ENCODE measurements at regions not wholly inside any gene's neighbourhood (a gene's known extent, or its start where the extent isn't known, plus 50 kb on each side); places are given as distances from the start of the nearest gene placed in this dataset.

GRCh38 chr2:217016796-217017419 lies 157.0 kb upstream of the TNP1 start:
- ChIA-PET CTCF (interaction anchor here (0.6 kb wide), 1 partner anchor 334 kb away, joined by 4 read pairs; no protein-coding TSS in a partner anchor), POLR2A (ENCODE audit: unreplicated experiment) (no interaction called here)
- BruUV-seq (replicated peaks), result no TSS peak
- intact Hi-C loops (cut with micrococcal nuclease; ENCODE audit: unreplicated experiment), result no loop called here
- H3K79me2 ChIP-seq (ENCODE audit: low read depth), result no peaks in the 10 kb centered on the region
- H3K4me1 ChIP-seq (replicated peaks; ENCODE audit: insufficient read depth), result no peaks in the 10 kb centered on the region
- no peak for TF ChIP-seq CTCF (conservative IDR thresholded peaks at IDR 0.05)
- TF ChIP-seq EZH2 (IDR thresholded peaks at IDR 0.05; ENCODE audit: low read depth), result no peak
- H3K36me3 ChIP-seq (ENCODE audit: low read depth), result no peaks in the 10 kb centered on the region
- no peak overlapping the region for H3K4me3 ChIP-seq
- H3K27me3 ChIP-seq (ENCODE audit: insufficient read depth, low read depth), result no peaks in the 10 kb centered on the region
- no peak for DNase-seq
- no peak overlapping the region for H2AFZ ChIP-seq
- H3K9me2 ChIP-seq (ENCODE audit: insufficient read depth), result no peaks in the 10 kb centered on the region; the same call in 1 of the 2 replicates
- no peaks in the 10 kb centered on the region for H3K9me3 ChIP-seq (ENCODE audit: insufficient read depth, low read depth)
- no peak overlapping the region for H3K4me2 ChIP-seq
- no peaks in the 10 kb centered on the region for H4K20me1 ChIP-seq (ENCODE audit: insufficient read depth)
- H3F3A ChIP-seq (ENCODE audit: insufficient read depth, low read depth), result no peaks in the 10 kb centered on the region
- H3K27ac ChIP-seq, result no peak overlapping the region

GRCh38 chr2:217014328-217015105 lies 154.7 kb upstream of the TNP1 start:
- Histone ChIP-seq H3K27me3 (ENCODE audit: insufficient read depth, low read depth) (no peaks in the 10 kb centered on the region), H3K4me3 (no peak overlapping the region), H2AFZ (no peak overlapping the region), H3K79me2 (ENCODE audit: low read depth) (no peaks in the 10 kb centered on the region), H4K20me1 (ENCODE audit: insufficient read depth) (no peaks in the 10 kb centered on the region), H3K27ac (no peak overlapping the region), H3K4me1 (replicated peaks; ENCODE audit: insufficient read depth) (no peaks in the 10 kb centered on the region), H3F3A (ENCODE audit: insufficient read depth, low read depth) (no peaks in the 10 kb centered on the region), H3K36me3 (ENCODE audit: low read depth) (no peaks in the 10 kb centered on the region), H3K4me2 (no peak overlapping the region), H3K9me2 (ENCODE audit: insufficient read depth) (no peaks in the 10 kb centered on the region; the same call in 1 of the 2 replicates), H3K9me3 (ENCODE audit: insufficient read depth, low read depth) (no peaks in the 10 kb centered on the region)
- DNase-seq, result no peak
- ChIA-PET CTCF (no interaction called here), POLR2A (ENCODE audit: unreplicated experiment) (no interaction called here)
- no TSS peak for BruUV-seq (replicated peaks)
- TF ChIP-seq CTCF (conservative IDR thresholded peaks at IDR 0.05) (no peak), EZH2 (IDR thresholded peaks at IDR 0.05; ENCODE audit: low read depth) (no peak)
- intact Hi-C loops (cut with micrococcal nuclease; ENCODE audit: unreplicated experiment), result no loop called here

- no peaks in the 10 kb centered on the region for H3F3A ChIP-seq (ENCODE audit: insufficient read depth, low read depth)
- no peaks in the 10 kb centered on the region for H3K9me3 ChIP-seq (ENCODE audit: insufficient read depth, low read depth)
- ChIA-PET CTCF (no interaction called here), POLR2A (ENCODE audit: unreplicated experiment) (no interaction called here)
- intact Hi-C loops (cut with micrococcal nuclease; ENCODE audit: unreplicated experiment), result no loop called here
- H3K79me2 ChIP-seq (ENCODE audit: low read depth), result no peaks in the 10 kb centered on the region
- TF ChIP-seq EZH2 (IDR thresholded peaks at IDR 0.05; ENCODE audit: low read depth), result no peak
- no peaks in the 10 kb centered on the region for H3K4me1 ChIP-seq (replicated peaks; ENCODE audit: insufficient read depth)
- H4K20me1 ChIP-seq (ENCODE audit: insufficient read depth), result no peaks in the 10 kb centered on the region
- no TSS peak for BruUV-seq (replicated peaks)
- H3K4me3 ChIP-seq, result no peak overlapping the region
- no peak overlapping the region for H3K4me2 ChIP-seq
- no peak overlapping the region for H3K27ac ChIP-seq
- DNase-seq, result no peak
- no peaks in the 10 kb centered on the region for H3K27me3 ChIP-seq (ENCODE audit: insufficient read depth, low read depth)
- no peaks in the 10 kb centered on the region; the same call in 1 of the 2 replicates for H3K9me2 ChIP-seq (ENCODE audit: insufficient read depth)
- H2AFZ ChIP-seq, result no peak overlapping the region
- H3K36me3 ChIP-seq (ENCODE audit: low read depth), result no peaks in the 10 kb centered on the region
Observed at GRCh38 chr2:217013926-217014325, 154.1 kb upstream of the TNP1 start.

All from PC-9 (cell line).